CD14-positive monocyte (primary cell): ENCODE measurements at regions not wholly inside any gene's neighbourhood (a gene's known extent, or its start where the extent isn't known, plus 50 kb on each side); places are given as distances from the start of the nearest gene placed in this dataset.
"Not testable (repeated sequence)": the region's sequence is repeated elsewhere in the genome, so short reads cannot be mapped to it uniquely, and the experiment has no call there.

ENCODE experiments used
- DNase-seq, 3 donors: peaks; one replicate each; pipeline ENCODE4 v3.0.0-alpha.2; 2011 to 2022
- H2AFZ ChIP-seq: 2 replicates; pipeline ENCODE4 v1.6.0; 2012; ENCODE audit warnings: mild to moderate bottlenecking, low read depth, low read length, inconsistent platforms; ENCODE audit not compliant: insufficient read depth, poor library complexity, severe bottlenecking
- H3K27ac ChIP-seq, 2 donors: 1 replicate in 1 of 2; 2 replicates in 1 of 2; pipeline ENCODE4 v1.5.1; 2012 to 2013; ENCODE audit warnings: low read length in 2 of 2, control low read depth in 1 of 2, inconsistent platforms in 1 of 2, low read depth in 1 of 2, mild to moderate bottlenecking in 1 of 2
- H3K27me3 ChIP-seq, 2 donors: one replicate each; pipeline versions ENCODE4 v1.6.0 to v1.6.1; 2011 to 2013; ENCODE audit warnings: low read length in 2 of 2; ENCODE audit not compliant: control insufficient read depth in 2 of 2, insufficient read depth in 2 of 2
- H3K36me3 ChIP-seq, 2 donors: replicated peaks in 1 of 2; 1 replicate in 1 of 2; 2 replicates in 1 of 2; pipeline versions ENCODE4 v1.5.1 to v1.6.1; 2012 to 2013; ENCODE audit warnings: low read length in 2 of 2, control low read depth in 1 of 2, inconsistent platforms in 1 of 2, mild to moderate bottlenecking in 1 of 2; ENCODE audit not compliant: insufficient read depth in 2 of 2, control insufficient read depth in 1 of 2
- H3K4me1 ChIP-seq, 2 donors: 1 replicate in 1 of 2; 2 replicates in 1 of 2; pipeline versions ENCODE4 v1.5.1 to v1.6.1; 2012 to 2013; ENCODE audit warnings: low read length in 2 of 2, control low read depth in 1 of 2, inconsistent platforms in 1 of 2, mild to moderate bottlenecking in 1 of 2, moderate library complexity in 1 of 2; ENCODE audit not compliant: insufficient read depth in 2 of 2, control insufficient read depth in 1 of 2
- H3K4me2 ChIP-seq: replicated peaks from 2 replicates; pipeline ENCODE3; 2012; ENCODE audit warnings: low read length, moderate library complexity, mild to moderate bottlenecking; ENCODE audit not compliant: poor library complexity, severe bottlenecking; ENCODE audit errors: extremely low read depth
- H3K4me3 ChIP-seq, 3 experiments: fragments of 200-600 bp in 1 of 3; sonication (generic) in 1 of 3; replicated peaks in 1 of 3; 1 replicate in 2 of 3; 2 replicates in 1 of 3; pipeline ENCODE4 v1.5.1; 2011 to 2013; ENCODE audit warnings: low read length in 3 of 3, mild to moderate bottlenecking in 3 of 3, control low read depth in 2 of 3, low read depth in 2 of 3, inconsistent platforms in 1 of 3, moderate library complexity in 1 of 3
- H3K79me2 ChIP-seq: 2 replicates; pipeline ENCODE4 v1.6.0; 2012; ENCODE audit warnings: mild to moderate bottlenecking, control low read depth, inconsistent platforms, low read length, moderate library complexity; ENCODE audit not compliant: insufficient read depth
- H3K9ac ChIP-seq: 2 replicates; pipeline ENCODE4 v1.6.0; 2017; ENCODE audit warnings: low read length, mild to moderate bottlenecking; ENCODE audit not compliant: insufficient read depth, poor library complexity, severe bottlenecking
- H3K9me3 ChIP-seq, 2 donors: replicated peaks in 1 of 2; 1 replicate in 1 of 2; 2 replicates in 1 of 2; pipeline versions ENCODE4 v1.5.1 to v1.6.1; 2012 to 2013; ENCODE audit warnings: low read length in 2 of 2, control low read depth in 1 of 2; ENCODE audit not compliant: control insufficient read depth in 1 of 2, insufficient read depth in 1 of 2
- H4K20me1 ChIP-seq: 2 replicates; pipeline ENCODE4 v1.6.0; 2012; ENCODE audit warnings: mild to moderate bottlenecking, low read length, control low read depth, moderate library complexity; ENCODE audit not compliant: insufficient read depth
- H3K27ac Mint-ChIP-seq, 7 donors: one replicate each; pipeline ENCODE4 v1.8.0; 2020; ENCODE audit warnings: mild to moderate bottlenecking in 7 of 7, mixed read lengths in 7 of 7, moderate library complexity in 6 of 7, inconsistent platforms in 2 of 7
- H3K27me3 Mint-ChIP-seq, 3 donors: one replicate each; pipeline ENCODE4 v1.8.0; 2021 to 2022; ENCODE audit warnings: low read depth in 3 of 3, mild to moderate bottlenecking in 3 of 3, mixed read lengths in 3 of 3, moderate library complexity in 3 of 3, inconsistent platforms in 1 of 3
- H3K36me3 Mint-ChIP-seq, 2 donors: one replicate each; pipeline ENCODE4 v1.8.0; 2020; ENCODE audit warnings: mixed read lengths in 2 of 2, inconsistent platforms in 1 of 2, mild to moderate bottlenecking in 1 of 2
- H3K4me1 Mint-ChIP-seq: one replicate; pipeline ENCODE4 v1.8.0; 2020; ENCODE audit warnings: mild to moderate bottlenecking, mixed read lengths
- H3K4me3 Mint-ChIP-seq, 2 donors: one replicate each; pipeline ENCODE4 v1.8.0; 2020; ENCODE audit warnings: mild to moderate bottlenecking in 2 of 2, mixed read lengths in 2 of 2, moderate library complexity in 1 of 2
- H3K9me3 Mint-ChIP-seq, 7 donors: one replicate each; pipeline ENCODE4 v1.8.0; 2020 to 2022; ENCODE audit warnings: mixed read lengths in 7 of 7, mild to moderate bottlenecking in 6 of 7, moderate library complexity in 6 of 7, inconsistent platforms in 2 of 7
- CTCF ChIP-seq: fragments of 200-600 bp; IDR thresholded peaks from one replicate; pipeline ENCODE4 v1.8.0; 2022; ENCODE audit warnings: antibody characterized with exemption, mild to moderate bottlenecking
- WGBS: methylation state at CpG from one replicate; pipeline ENCODE4 v1.1.5; 2013; ENCODE audit warnings: missing lambda C conversion rate; ENCODE audit not compliant: insufficient coverage; 5-methylcytosine and 5-hydroxymethylcytosine counted together
- intact Hi-C, 2 donors: fragments of 100-400 bp; cut with micrococcal nuclease; formaldehyde crosslinking; loops; one replicate each; pipeline versions ENCODE4 v1.15.0 to v1.15.1; 2023

- Histone ChIP-seq H3K9me3 (no peaks in the 10 kb centered on the region), H3K4me2 (no peak overlapping the region), H3K27ac (no peak overlapping the region), H3K4me3 (no peak overlapping the region), H3K9ac (no peak overlapping the region), H3K36me3 (no peaks in the 10 kb centered on the region), H3K27me3 (no peaks in the 10 kb centered on the region), H3K4me1 (no peaks in the 10 kb centered on the region), H4K20me1 (no peaks in the 10 kb centered on the region), H2AFZ (no peak overlapping the region), H3K79me2 (no peaks in the 10 kb centered on the region)
- TF ChIP-seq CTCF, result no peak
- H3K9me3 Mint-ChIP-seq, result peaks cover 0 to 2% (median 0%) of the 10 kb centered on the region in 7 donors
- no peaks in the 10 kb centered on the region for H3K36me3 Mint-ChIP-seq
- no peak overlapping the region for H3K4me3 Mint-ChIP-seq
- H3K4me1 Mint-ChIP-seq, result no peaks in the 10 kb centered on the region
- no peak for DNase-seq
- no CpG with 5 or more reads among the region's 2 CpGs for WGBS
- no peak overlapping the region for H3K27ac Mint-ChIP-seq
- intact Hi-C loops, result no loop called here
- peaks cover 0 to 3% (median 2%) of the 10 kb centered on the region in 3 donors for H3K27me3 Mint-ChIP-seq
Observed at GRCh38 chr7:131762753-131763152, 206.3 kb upstream of the PODXL start.

- H3K36me3 ChIP-seq, H3K4me1 Mint-ChIP-seq, intact Hi-C loops: not testable (repeated sequence)
Observed at GRCh38 chr7:131755801-131756200, 199.4 kb upstream of the PODXL start.

More at GRCh38 chr7:131755801-131756200, 199.4 kb upstream of the PODXL start:
- not testable (repeated sequence) for H3K27me3 ChIP-seq, H3K27me3 Mint-ChIP-seq, H3K9me3 Mint-ChIP-seq, H3K4me3 Mint-ChIP-seq, H3K4me2 ChIP-seq, H3K27ac Mint-ChIP-seq, DNase-seq, H3K36me3 Mint-ChIP-seq, H3K4me1 ChIP-seq, H3K79me2 ChIP-seq, H3K9ac ChIP-seq, H3K9me3 ChIP-seq, H3K27ac ChIP-seq, H3K4me3 ChIP-seq, H2AFZ ChIP-seq, H4K20me1 ChIP-seq
- 98% methylated on average over 22 of the region's 28 CpGs for WGBS
